Keratinocyte (primary cell): ENCODE measurements at regions not wholly inside any gene's neighbourhood (a gene's known extent, or its start where the extent isn't known, plus 50 kb on each side); places are given as distances from the start of the nearest gene placed in this dataset.

ENCODE experiments used
- DNase-seq: peaks from one replicate; pipeline ENCODE4 v3.0.0-alpha.2; 2011; ENCODE audit warnings: low read depth, missing footprints, low spot score
- FAIRE-seq: peaks from 2 replicates; lab custom pipeline; 2011; peaks lifted over from hg19 to GRCh38; lab: Jason Lieb, UNC
- H2AFZ ChIP-seq: 2 replicates; pipeline ENCODE4 v1.6.0; 2012; ENCODE audit warnings: low read length, control low read depth, inconsistent platforms; ENCODE audit not compliant: control insufficient read depth
- H3K27ac ChIP-seq: 2 replicates; pipeline ENCODE4 v1.5.1; 2011; ENCODE audit warnings: low read length; ENCODE audit not compliant: control insufficient read depth, insufficient read depth
- H3K27me3 ChIP-seq: 3 replicates; pipeline ENCODE4 v1.6.0; 2011; ENCODE audit warnings: low read length; ENCODE audit not compliant: control insufficient read depth, insufficient read depth; ENCODE audit errors: extremely low read depth
- H3K36me3 ChIP-seq, 2 experiments: 2 replicates in 1 of 2; 3 replicates in 1 of 2; pipeline ENCODE4 v1.5.1; 2011; ENCODE audit warnings: low read length in 2 of 2, mild to moderate bottlenecking in 1 of 2; ENCODE audit not compliant: control insufficient read depth in 2 of 2, insufficient read depth in 2 of 2; ENCODE audit errors: extremely low read depth in 1 of 2
- H3K4me1 ChIP-seq: 3 replicates; pipeline ENCODE4 v1.5.1; 2011; ENCODE audit warnings: low read length; ENCODE audit not compliant: control insufficient read depth, insufficient read depth; ENCODE audit errors: extremely low read depth
- H3K4me2 ChIP-seq: 3 replicates; pipeline ENCODE4 v1.6.0; 2011; ENCODE audit warnings: low read depth, low read length; ENCODE audit not compliant: control insufficient read depth, insufficient read depth; ENCODE audit errors: extremely low read depth
- H3K4me3 ChIP-seq, 3 experiments: fragments of 200-600 bp in 1 of 3; sonication (generic) in 1 of 3; 2 replicates in 2 of 3; 3 replicates in 1 of 3; pipeline ENCODE4 v1.5.1; 2011 to 2016; ENCODE audit warnings: low read length in 3 of 3, mild to moderate bottlenecking in 3 of 3, control low read depth in 2 of 3, inconsistent platforms in 1 of 3, low read depth in 1 of 3, mixed read lengths in 1 of 3, mixed run types in 1 of 3, moderate library complexity in 1 of 3; ENCODE audit not compliant: control insufficient read depth in 2 of 3, insufficient read depth in 2 of 3; ENCODE audit errors: extremely low read depth in 1 of 3
- H3K79me2 ChIP-seq: 2 replicates; pipeline ENCODE4 v1.6.0; 2012; ENCODE audit warnings: low read length; ENCODE audit not compliant: control insufficient read depth, insufficient read depth
- H3K9ac ChIP-seq: 3 replicates; pipeline ENCODE4 v1.6.0; 2011; ENCODE audit warnings: low read length; ENCODE audit not compliant: control insufficient read depth, insufficient read depth; ENCODE audit errors: extremely low read depth
- H3K9me1 ChIP-seq: 3 replicates; pipeline ENCODE4 v1.6.0; 2011; ENCODE audit warnings: low read length; ENCODE audit not compliant: control insufficient read depth, insufficient read depth; ENCODE audit errors: extremely low read depth
- H3K9me3 ChIP-seq: 2 replicates; pipeline ENCODE4 v1.5.1; 2012; ENCODE audit warnings: low read depth, low read length; ENCODE audit not compliant: control insufficient read depth
- H4K20me1 ChIP-seq: 3 replicates; pipeline ENCODE4 v1.6.0; 2011; ENCODE audit warnings: low read length; ENCODE audit not compliant: control insufficient read depth, insufficient read depth; ENCODE audit errors: extremely low read depth
- EZH2 ChIP-seq: IDR thresholded peaks from one replicate; pipeline ENCODE4 v1.6.1; 2012; ENCODE audit warnings: inconsistent platforms, mild to moderate bottlenecking, low read length, moderate library complexity
- dilution Hi-C: fragments of 300-500 bp; cut with MboI; formaldehyde crosslinking; loops from one replicate; pipeline ENCODE4 v1.7.0; 2020; ENCODE audit warnings: low sequenced_read_pairs; ENCODE audit not compliant: extremely low pct_ligation_motif_present
- TF ChIP-seq, protein P1 (sequence below), 3 experiments: IDR thresholded peaks in 1 of 3; conservative IDR thresholded peaks in 1 of 3; optimal IDR thresholded peaks in 1 of 3; 2 replicates in 2 of 3; 3 replicates in 1 of 3; pipeline versions ENCODE3 to v1.5.1; 2011; ENCODE audit warnings: low read length in 3 of 3, mild to moderate bottlenecking in 3 of 3, moderate library complexity in 2 of 3, control low read depth in 1 of 3, inconsistent platforms in 1 of 3; ENCODE audit not compliant: insufficient read depth in 2 of 3; ENCODE audit errors: extremely low read depth in 1 of 3

- H3K27me3 ChIP-seq: peaks cover 9% of the 10 kb centered on the region
- H2AFZ ChIP-seq: no peak overlapping the region
- H3K79me2 ChIP-seq: no peaks in the 10 kb centered on the region
- H3K36me3 ChIP-seq: no peaks in the 10 kb centered on the region
- no peak overlapping the region for H3K27ac ChIP-seq
- DNase-seq (no peak), FAIRE-seq (no peak)
- H3K4me3 ChIP-seq: no peak overlapping the region
- no peak overlapping the region for H3K4me2 ChIP-seq
- H3K9me1 ChIP-seq: no peaks in the 10 kb centered on the region
- no peaks in the 10 kb centered on the region for H3K4me1 ChIP-seq
- no peaks in the 10 kb centered on the region for H4K20me1 ChIP-seq
- no peak overlapping the region for H3K9ac ChIP-seq
- dilution Hi-C loops: no loop called here
- no peaks in the 10 kb centered on the region for H3K9me3 ChIP-seq
- TF ChIP-seq, protein P1, sequence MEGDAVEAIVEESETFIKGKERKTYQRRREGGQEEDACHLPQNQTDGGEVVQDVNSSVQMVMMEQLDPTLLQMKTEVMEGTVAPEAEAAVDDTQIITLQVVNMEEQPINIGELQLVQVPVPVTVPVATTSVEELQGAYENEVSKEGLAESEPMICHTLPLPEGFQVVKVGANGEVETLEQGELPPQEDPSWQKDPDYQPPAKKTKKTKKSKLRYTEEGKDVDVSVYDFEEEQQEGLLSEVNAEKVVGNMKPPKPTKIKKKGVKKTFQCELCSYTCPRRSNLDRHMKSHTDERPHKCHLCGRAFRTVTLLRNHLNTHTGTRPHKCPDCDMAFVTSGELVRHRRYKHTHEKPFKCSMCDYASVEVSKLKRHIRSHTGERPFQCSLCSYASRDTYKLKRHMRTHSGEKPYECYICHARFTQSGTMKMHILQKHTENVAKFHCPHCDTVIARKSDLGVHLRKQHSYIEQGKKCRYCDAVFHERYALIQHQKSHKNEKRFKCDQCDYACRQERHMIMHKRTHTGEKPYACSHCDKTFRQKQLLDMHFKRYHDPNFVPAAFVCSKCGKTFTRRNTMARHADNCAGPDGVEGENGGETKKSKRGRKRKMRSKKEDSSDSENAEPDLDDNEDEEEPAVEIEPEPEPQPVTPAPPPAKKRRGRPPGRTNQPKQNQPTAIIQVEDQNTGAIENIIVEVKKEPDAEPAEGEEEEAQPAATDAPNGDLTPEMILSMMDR (optimal IDR thresholded peaks at IDR 0.05 in 1 of 3, IDR thresholded peaks at IDR 0.05 in 1 of 3, conservative IDR thresholded peaks at IDR 0.05 in 1 of 3; ENCODE audit: extremely low read depth in 1 of 3, insufficient read depth in 2 of 3, low read length in 3 of 3): no peak
- no peak for TF ChIP-seq EZH2
Measured at GRCh38 chr15:77771616-77772015, 138.9 kb upstream of the LINGO1 start.

GRCh38 chr15:77769700-77770099, 137.0 kb upstream of the LINGO1 start:
- dilution Hi-C loops: no loop called here
- no peaks in the 10 kb centered on the region for H3K9me1 ChIP-seq

More at GRCh38 chr15:77769700-77770099, 137.0 kb upstream of the LINGO1 start:
- H3K4me1 ChIP-seq: no peaks in the 10 kb centered on the region
- no peak for FAIRE-seq
- DNase-seq: no peak
- no peak overlapping the region for H3K4me2 ChIP-seq
- no peak overlapping the region for H2AFZ ChIP-seq
- no peaks in the 10 kb centered on the region for H3K9me3 ChIP-seq
- H3K27me3 ChIP-seq: peaks cover 9% of the 10 kb centered on the region
- H4K20me1 ChIP-seq: no peaks in the 10 kb centered on the region
- no peak overlapping the region for H3K9ac ChIP-seq
- no peaks in the 10 kb centered on the region for H3K79me2 ChIP-seq
- TF ChIP-seq, protein P1 (optimal IDR thresholded peaks at IDR 0.05 in 1 of 3, IDR thresholded peaks at IDR 0.05 in 1 of 3, conservative IDR thresholded peaks at IDR 0.05 in 1 of 3; ENCODE audit: extremely low read depth in 1 of 3, insufficient read depth in 2 of 3, low read length in 3 of 3): no peak
- TF ChIP-seq EZH2: no peak
- H3K36me3 ChIP-seq: no peaks in the 10 kb centered on the region
- no peak overlapping the region for H3K4me3 ChIP-seq
- H3K27ac ChIP-seq: no peak overlapping the region
